ENCODE measurements at regions not wholly inside any gene's neighbourhood (a gene's known extent, or its start where the extent isn't known, plus 50 kb on each side); places are given as distances from the start of the nearest gene placed in this dataset.

DNA sequence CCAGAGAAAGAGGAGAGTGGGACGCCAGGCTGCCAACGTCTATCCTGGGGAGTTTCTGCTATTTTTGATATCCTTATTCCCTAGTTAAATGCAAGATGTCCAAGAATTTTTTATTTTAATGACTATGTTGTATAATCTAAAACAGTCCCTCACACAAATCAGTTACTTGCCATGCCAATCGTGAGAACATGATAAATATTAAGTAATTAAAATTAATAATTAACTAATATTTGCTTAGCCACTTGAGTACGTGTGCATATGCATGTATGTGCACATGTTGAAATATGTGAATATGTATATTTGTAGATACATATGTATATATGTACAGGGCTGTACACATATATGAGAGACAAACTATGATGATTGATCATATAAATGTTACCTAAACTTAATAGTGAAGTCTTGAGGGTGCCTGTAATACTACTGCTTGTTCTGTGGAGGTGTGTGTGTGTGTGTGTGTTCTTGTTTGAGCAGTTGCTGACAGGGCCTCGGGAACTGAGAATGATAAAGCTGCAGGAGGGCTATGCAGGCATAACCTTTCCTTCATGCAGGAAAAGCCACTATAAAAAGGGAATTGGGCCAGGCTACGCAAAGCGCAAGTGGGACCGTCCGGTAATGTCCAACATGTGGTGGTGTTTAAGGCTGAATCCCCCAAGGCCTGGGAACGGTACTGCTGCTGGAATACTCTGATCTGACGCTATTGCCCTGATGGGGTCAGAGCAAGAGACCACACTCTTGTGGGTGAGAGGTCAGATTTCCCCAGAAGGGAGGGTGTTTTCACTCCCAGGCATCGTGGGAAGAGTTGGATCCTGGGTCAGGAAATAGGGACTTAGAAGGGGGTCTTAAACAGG is 148.3 kb upstream of the TBX18 start:
- Histone ChIP-seq H3K9me2 (replicated peaks; ENCODE audit: control insufficient read depth, low read length) (no peaks in the 10 kb centered on the region), H3K4me1 (ENCODE audit: control insufficient read depth, low read length) (no peaks in the 10 kb centered on the region), H3K4me3 (ENCODE audit: low read length) (no peak overlapping the region), H3K27me3 (ENCODE audit: control insufficient read depth, low read length) (no peaks in the 10 kb centered on the region), H3F3A (ENCODE audit: control insufficient read depth, insufficient read depth) (no peaks in the 10 kb centered on the region), H4K20me1 (ENCODE audit: control insufficient read depth, insufficient read depth, low read depth, low read length) (no peaks in the 10 kb centered on the region), H3K4me2 (ENCODE audit: low read length) (no peak overlapping the region), H3K79me2 (ENCODE audit: control insufficient read depth, low read length) (no peaks in the 10 kb centered on the region), H3K27ac (ENCODE audit: low read depth, low read length) (no peak overlapping the region), H3K36me3 (ENCODE audit: control insufficient read depth, low read length) (no peaks in the 10 kb centered on the region), H3K9me3 (ENCODE audit: control insufficient read depth, insufficient read depth, low read length) (no peaks in the 10 kb centered on the region)
- TF ChIP-seq CTCF (IDR thresholded peaks at IDR 0.05; ENCODE audit: low read depth, low read length, poor library complexity, severe bottlenecking) (no peak), EZH2phosphoT487 (IDR thresholded peaks at IDR 0.05; ENCODE audit: borderline replicate concordance, low read length) (no peak)

DNA sequence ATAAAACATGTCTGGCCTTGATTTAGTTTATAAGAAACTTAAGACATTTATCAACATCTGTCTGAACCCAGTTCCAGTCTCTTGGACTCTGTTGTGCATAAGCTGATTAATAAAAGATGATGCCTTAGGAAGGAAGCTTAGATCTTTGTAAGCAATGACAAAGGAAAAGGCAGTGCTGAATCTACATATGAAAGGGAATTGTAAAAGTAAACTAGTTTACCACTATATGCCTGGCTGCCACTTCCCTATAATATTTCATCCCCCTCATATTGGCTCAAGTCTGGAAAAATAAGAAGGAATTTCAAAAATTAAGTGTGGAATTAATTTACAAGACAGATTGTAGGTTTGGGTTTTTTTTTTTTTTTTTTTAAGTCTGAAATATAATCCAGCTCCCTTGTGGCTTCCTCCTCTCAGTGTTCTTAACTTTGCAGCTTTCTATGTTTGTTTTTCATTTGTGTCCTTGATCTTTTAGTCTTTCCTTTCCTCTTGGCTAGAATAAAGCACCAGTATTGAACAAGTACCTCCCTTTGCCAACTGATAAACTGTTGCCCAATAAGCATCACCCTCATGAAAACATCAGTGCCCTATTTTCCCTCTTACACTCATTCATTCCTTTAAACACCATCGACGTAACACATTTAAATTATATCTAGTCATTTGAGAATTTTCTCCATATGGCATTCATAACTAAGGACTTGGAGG is 146.7 kb upstream of the TBX18 start:
- no peaks in the 10 kb centered on the region for H3K9me2 ChIP-seq (replicated peaks; ENCODE audit: control insufficient read depth, low read length)
- TF ChIP-seq CTCF (IDR thresholded peaks at IDR 0.05; ENCODE audit: low read depth, low read length, poor library complexity, severe bottlenecking) (no peak), EZH2phosphoT487 (IDR thresholded peaks at IDR 0.05; ENCODE audit: borderline replicate concordance, low read length) (no peak)
- H3K4me1 ChIP-seq (ENCODE audit: control insufficient read depth, low read length) = no peaks in the 10 kb centered on the region

GRCh38 chr6:84908304-84908904 is 144.0 kb upstream of the TBX18 start:
- Histone ChIP-seq H3K4me3 (ENCODE audit: low read length) (no peak overlapping the region), H3K4me1 (ENCODE audit: control insufficient read depth, low read length) (no peaks in the 10 kb centered on the region), H3K27me3 (ENCODE audit: control insufficient read depth, low read length) (no peaks in the 10 kb centered on the region), H3F3A (ENCODE audit: control insufficient read depth, insufficient read depth) (no peaks in the 10 kb centered on the region), H3K4me2 (ENCODE audit: low read length) (no peak overlapping the region), H3K36me3 (ENCODE audit: control insufficient read depth, low read length) (no peaks in the 10 kb centered on the region), H3K79me2 (ENCODE audit: control insufficient read depth, low read length) (no peaks in the 10 kb centered on the region), H3K27ac (ENCODE audit: low read depth, low read length) (no peak overlapping the region), H3K9me2 (replicated peaks; ENCODE audit: control insufficient read depth, low read length) (no peaks in the 10 kb centered on the region), H3K9me3 (ENCODE audit: control insufficient read depth, insufficient read depth, low read length) (no peaks in the 10 kb centered on the region), H4K20me1 (ENCODE audit: control insufficient read depth, insufficient read depth, low read depth, low read length) (no peaks in the 10 kb centered on the region)
- TF ChIP-seq EZH2phosphoT487 (IDR thresholded peaks at IDR 0.05; ENCODE audit: borderline replicate concordance, low read length) (no peak), CTCF (IDR thresholded peaks at IDR 0.05; ENCODE audit: low read depth, low read length, poor library complexity, severe bottlenecking) (no peak)

More for the DNA sequence above, 146.7 kb upstream of the TBX18 start:
- Histone ChIP-seq H3K4me3 (ENCODE audit: low read length) (no peak overlapping the region), H3F3A (ENCODE audit: control insufficient read depth, insufficient read depth) (no peaks in the 10 kb centered on the region), H3K27me3 (ENCODE audit: control insufficient read depth, low read length) (no peaks in the 10 kb centered on the region), H3K4me2 (ENCODE audit: low read length) (no peak overlapping the region), H4K20me1 (ENCODE audit: control insufficient read depth, insufficient read depth, low read depth, low read length) (no peaks in the 10 kb centered on the region), H3K79me2 (ENCODE audit: control insufficient read depth, low read length) (no peaks in the 10 kb centered on the region), H3K36me3 (ENCODE audit: control insufficient read depth, low read length) (no peaks in the 10 kb centered on the region), H3K9me3 (ENCODE audit: control insufficient read depth, insufficient read depth, low read length) (no peaks in the 10 kb centered on the region), H3K27ac (ENCODE audit: low read depth, low read length) (no peak overlapping the region)

Measured in DOHH2 (cell line).